GM03348 (cell line): ENCODE measurements at regions not wholly inside any gene's neighbourhood (a gene's known extent, or its start where the extent isn't known, plus 50 kb on each side); places are given as distances from the start of the nearest gene placed in this dataset.
"Not testable (repeated sequence)": the region's sequence is repeated elsewhere in the genome, so short reads cannot be mapped to it uniquely, and the experiment has no call there.

ENCODE experiments used
- DNase-seq: peaks from one replicate; pipeline ENCODE4 v3.0.0; 2012; ENCODE audit warnings: low spot score

- DNase-seq = no peak
Observed at GRCh38 chr7:118801366-118801765, 576.9 kb downstream of the ANKRD7 start.

GRCh38 chr7:118802726-118803125 lies 578.2 kb downstream of the ANKRD7 start:
- no peak for DNase-seq

GRCh38 chr7:118826246-118826645 lies 601.7 kb downstream of the ANKRD7 start:
- DNase-seq = no peak

GRCh38 chr7:118836933-118837332 lies 612.4 kb downstream of the ANKRD7 start:
- DNase-seq = no peak

- DNase-seq = no peak
Observed at GRCh38 chr7:118839515-118839914, 615.0 kb downstream of the ANKRD7 start.

- no peak for DNase-seq
Observed at GRCh38 chr7:118843456-118843855, 619.0 kb downstream of the ANKRD7 start.

- no peak for DNase-seq
Observed at GRCh38 chr7:118844748-118845147, 620.2 kb downstream of the ANKRD7 start.

GRCh38 chr7:118845791-118846190 lies 621.3 kb downstream of the ANKRD7 start:
- no peak for DNase-seq

GRCh38 chr7:118846977-118847376 lies 622.5 kb downstream of the ANKRD7 start:
- DNase-seq = no peak

- DNase-seq = no peak
Observed at GRCh38 chr7:118855290-118855689, 630.8 kb downstream of the ANKRD7 start.

- DNase-seq = no peak
Observed at GRCh38 chr7:118858651-118859149, 634.2 kb downstream of the ANKRD7 start.

- DNase-seq = no peak
Observed at GRCh38 chr7:118861581-118861980, 637.1 kb downstream of the ANKRD7 start.

GRCh38 chr7:118862740-118863139 lies 638.2 kb downstream of the ANKRD7 start:
- DNase-seq = no peak

- DNase-seq = no peak
Observed at GRCh38 chr7:118863966-118864365, 639.5 kb downstream of the ANKRD7 start.

GRCh38 chr7:118867860-118868259 lies 643.4 kb downstream of the ANKRD7 start:
- DNase-seq = no peak

- not testable (repeated sequence) for DNase-seq
Observed at GRCh38 chr7:118869141-118869540, 644.6 kb downstream of the ANKRD7 start.

GRCh38 chr7:118870187-118870586 lies 645.7 kb downstream of the ANKRD7 start:
- no peak for DNase-seq

GRCh38 chr7:118872568-118872967 lies 648.1 kb downstream of the ANKRD7 start:
- DNase-seq = no peak

- no peak for DNase-seq
Observed at GRCh38 chr7:118877187-118877586, 652.7 kb downstream of the ANKRD7 start.

- DNase-seq = no peak
Observed at GRCh38 chr7:118878336-118878735, 653.8 kb downstream of the ANKRD7 start.

- DNase-seq = no peak
Observed at GRCh38 chr7:118898284-118898683, 673.8 kb downstream of the ANKRD7 start.

- no peak for DNase-seq
Observed at GRCh38 chr7:118902600-118902999, 678.1 kb downstream of the ANKRD7 start.

- DNase-seq = no peak
Observed at GRCh38 chr7:118907911-118908527, 683.5 kb downstream of the ANKRD7 start.

GRCh38 chr7:118916120-118916519 lies 691.6 kb downstream of the ANKRD7 start:
- DNase-seq = not testable (repeated sequence)
